ENCODE measurements at regions not wholly inside any gene's neighbourhood (a gene's known extent, or its start where the extent isn't known, plus 50 kb on each side); places are given as distances from the start of the nearest gene placed in this dataset.

DNA sequence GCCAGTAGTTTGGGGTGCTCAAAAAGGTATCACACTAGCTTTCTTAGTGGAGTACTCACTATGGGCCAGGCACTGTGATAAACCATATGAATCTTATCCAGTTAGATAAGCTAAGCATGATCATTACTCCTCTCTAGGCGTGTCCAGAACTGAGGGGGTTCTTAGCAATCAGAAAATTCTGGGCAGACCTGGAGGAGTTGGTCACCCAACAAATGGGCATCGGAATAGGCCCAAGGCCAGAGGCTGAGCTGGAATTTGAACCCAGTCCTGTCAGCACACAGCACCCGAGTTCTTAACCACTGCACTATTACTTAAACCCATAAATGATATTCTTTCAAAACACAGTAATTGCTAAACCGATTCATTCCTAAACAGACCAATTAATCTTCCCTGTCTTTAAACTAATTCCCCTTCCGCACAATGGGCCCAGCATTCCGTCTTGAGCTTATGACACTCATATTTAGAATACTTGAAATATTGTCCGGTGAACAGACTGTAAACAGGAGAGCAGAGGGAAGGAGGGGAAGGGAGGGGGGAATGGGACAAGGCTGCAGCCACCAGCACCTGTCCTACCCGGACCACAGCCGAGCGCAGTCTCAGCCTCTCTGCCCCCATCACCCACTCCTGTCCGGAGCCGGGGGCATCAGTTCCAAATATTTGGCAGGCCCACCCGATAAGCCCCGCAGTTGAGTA lies 113.0 kb upstream of the GADD45A start:
- TF ChIP-seq, protein P1, sequence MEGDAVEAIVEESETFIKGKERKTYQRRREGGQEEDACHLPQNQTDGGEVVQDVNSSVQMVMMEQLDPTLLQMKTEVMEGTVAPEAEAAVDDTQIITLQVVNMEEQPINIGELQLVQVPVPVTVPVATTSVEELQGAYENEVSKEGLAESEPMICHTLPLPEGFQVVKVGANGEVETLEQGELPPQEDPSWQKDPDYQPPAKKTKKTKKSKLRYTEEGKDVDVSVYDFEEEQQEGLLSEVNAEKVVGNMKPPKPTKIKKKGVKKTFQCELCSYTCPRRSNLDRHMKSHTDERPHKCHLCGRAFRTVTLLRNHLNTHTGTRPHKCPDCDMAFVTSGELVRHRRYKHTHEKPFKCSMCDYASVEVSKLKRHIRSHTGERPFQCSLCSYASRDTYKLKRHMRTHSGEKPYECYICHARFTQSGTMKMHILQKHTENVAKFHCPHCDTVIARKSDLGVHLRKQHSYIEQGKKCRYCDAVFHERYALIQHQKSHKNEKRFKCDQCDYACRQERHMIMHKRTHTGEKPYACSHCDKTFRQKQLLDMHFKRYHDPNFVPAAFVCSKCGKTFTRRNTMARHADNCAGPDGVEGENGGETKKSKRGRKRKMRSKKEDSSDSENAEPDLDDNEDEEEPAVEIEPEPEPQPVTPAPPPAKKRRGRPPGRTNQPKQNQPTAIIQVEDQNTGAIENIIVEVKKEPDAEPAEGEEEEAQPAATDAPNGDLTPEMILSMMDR (IDR thresholded peaks at IDR 0.05), result no peak
- H3K36me3 ChIP-seq, result no peaks in the 10 kb centered on the region
- H3K9me3 ChIP-seq, result no peaks in the 10 kb centered on the region
- peaks cover 14% of the 10 kb centered on the region for H3K4me1 ChIP-seq
- DNase-seq (no peak), ATAC-seq (peak; percentile 22 to 53)
- H3K27ac ChIP-seq, result no peak overlapping the region
- no peak overlapping the region for H3K4me3 ChIP-seq
- intact Hi-C loops (cut with DNase I), result no loop called here
- no peaks in the 10 kb centered on the region for H3K27me3 ChIP-seq (ENCODE audit: low read depth)

DNA sequence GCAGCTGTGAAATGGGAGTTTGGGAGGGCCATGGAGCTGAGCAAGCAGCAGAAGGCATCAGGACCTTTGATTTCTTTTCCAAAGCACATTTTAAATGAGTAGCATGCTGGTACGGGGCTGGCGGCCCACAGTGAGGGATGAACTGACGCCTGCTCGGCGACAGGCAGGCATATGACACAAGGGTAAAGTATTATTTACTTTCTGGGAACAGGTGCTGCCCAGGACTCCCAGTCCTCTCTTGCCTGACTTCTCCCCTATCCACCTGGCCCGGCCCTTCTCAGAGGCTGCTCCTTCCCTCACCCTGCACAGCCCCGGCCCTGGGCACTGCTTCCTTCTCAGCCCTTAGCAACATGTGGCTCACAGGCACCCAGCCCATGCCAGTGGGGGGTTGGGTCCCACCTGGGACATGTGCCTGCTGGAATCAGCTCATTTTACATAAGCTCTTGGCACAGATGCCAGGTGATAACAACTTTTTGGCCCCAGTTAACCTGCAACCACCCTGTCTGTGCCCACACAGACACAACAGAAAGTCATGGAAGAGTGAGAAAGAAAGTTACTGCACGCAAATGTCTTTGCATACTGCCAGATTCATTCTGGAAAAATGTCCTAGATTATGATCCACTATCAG lies 112.3 kb upstream of the GADD45A start:
- H3K4me3 ChIP-seq, result no peak overlapping the region
- no peaks in the 10 kb centered on the region for H3K36me3 ChIP-seq
- peak; percentile 84 to 86 for ATAC-seq
- peaks cover 14% of the 10 kb centered on the region for H3K4me1 ChIP-seq
- peak overlapping the region; percentile 4 for H3K27ac ChIP-seq
- no peaks in the 10 kb centered on the region for H3K27me3 ChIP-seq (ENCODE audit: low read depth)
- TF ChIP-seq, protein P1 (IDR thresholded peaks at IDR 0.05), result no peak
- peak; percentile 67 for DNase-seq
- no peaks in the 10 kb centered on the region for H3K9me3 ChIP-seq
- intact Hi-C loops (cut with DNase I), result no loop called here

DNA sequence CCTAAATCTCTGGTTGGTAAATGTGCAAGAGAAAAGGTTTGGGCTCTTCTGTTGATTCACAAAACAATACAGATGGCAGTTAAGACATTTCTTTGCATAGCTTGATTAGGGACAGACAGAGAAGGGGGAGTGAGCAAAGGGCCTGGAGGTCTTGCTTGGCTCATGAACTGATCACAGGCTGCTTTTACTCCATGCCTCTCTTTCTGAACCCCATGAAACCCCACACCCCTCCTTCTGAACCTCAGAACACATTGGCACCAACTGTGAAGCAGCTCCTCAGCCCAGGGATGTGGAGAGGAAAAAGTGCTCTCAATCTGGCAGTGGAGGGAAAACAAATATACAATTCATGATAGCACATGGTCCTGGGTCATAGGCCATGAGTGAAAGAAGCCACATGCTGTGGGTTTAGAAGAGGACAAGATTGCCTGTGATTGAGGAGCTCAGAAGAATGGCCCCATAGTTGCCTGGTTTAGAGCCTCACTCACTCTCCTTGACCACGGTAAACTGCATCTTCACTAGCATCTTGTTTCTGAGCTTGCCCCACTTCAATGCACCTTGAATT lies 111.6 kb upstream of the GADD45A start:
- intact Hi-C loops (cut with DNase I), result no loop called here
- no peak for DNase-seq

DNA sequence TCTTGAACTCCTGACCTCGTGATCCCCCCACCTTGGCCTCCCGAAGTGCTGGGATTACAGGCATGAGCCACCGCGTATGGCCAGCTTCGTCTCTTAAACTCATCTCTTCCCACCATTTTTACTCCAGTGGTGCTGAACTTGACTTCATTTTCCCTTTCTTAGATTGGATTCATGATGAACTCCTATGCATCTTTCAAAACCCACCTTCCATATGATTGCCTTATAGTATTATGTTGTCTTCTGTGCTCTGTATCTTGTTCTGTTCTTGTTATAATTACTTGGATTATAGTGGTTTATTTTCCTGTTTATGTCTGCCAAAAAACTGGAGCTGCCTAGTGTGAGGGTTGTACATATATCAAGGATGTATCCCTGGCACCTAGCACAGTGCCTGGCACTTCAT lies 110.8 kb upstream of the GADD45A start:
- Histone ChIP-seq H3K4me3 (no peak overlapping the region), H3K36me3 (no peaks in the 10 kb centered on the region), H3K27ac (no peak overlapping the region), H3K4me1 (peaks cover 14% of the 10 kb centered on the region), H3K27me3 (ENCODE audit: low read depth) (no peaks in the 10 kb centered on the region), H3K9me3 (no peaks in the 10 kb centered on the region)
- intact Hi-C loops (cut with DNase I), result no loop called here
- TF ChIP-seq, protein P1 (IDR thresholded peaks at IDR 0.05), result no peak
- ATAC-seq (no peak), DNase-seq (no peak)

More for the DNA sequence above, 111.6 kb upstream of the GADD45A start:
- ATAC-seq, result peak in 1 of 2 donors; percentile 6
- no peaks in the 10 kb centered on the region for H3K36me3 ChIP-seq
- H3K4me3 ChIP-seq, result no peak overlapping the region
- H3K27ac ChIP-seq, result no peak overlapping the region
- H3K4me1 ChIP-seq, result peaks cover 14% of the 10 kb centered on the region
- no peaks in the 10 kb centered on the region for H3K27me3 ChIP-seq (ENCODE audit: low read depth)
- TF ChIP-seq, protein P1 (IDR thresholded peaks at IDR 0.05), result no peak
- H3K9me3 ChIP-seq, result no peaks in the 10 kb centered on the region

DNA sequence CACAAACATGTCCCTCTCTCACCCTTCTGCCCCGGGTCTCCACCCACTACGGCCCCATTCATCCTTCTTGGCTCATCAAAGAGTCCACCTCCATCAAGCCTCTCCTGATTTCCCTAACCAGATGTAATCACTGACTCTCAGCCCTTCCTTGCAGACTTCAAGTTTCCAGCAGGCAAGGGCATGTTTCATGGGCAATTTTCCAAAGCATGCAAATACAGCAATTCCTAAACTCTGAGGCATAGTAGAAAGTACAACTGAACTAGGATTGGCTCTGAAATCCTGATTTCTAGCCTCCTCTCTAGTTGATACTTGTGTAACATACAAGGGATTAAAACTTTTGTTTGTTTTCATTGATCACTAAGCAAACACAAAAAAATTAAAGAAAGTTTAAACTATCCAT lies 109.1 kb upstream of the GADD45A start:
- H3K9me3 ChIP-seq, result no peaks in the 10 kb centered on the region
- no peaks in the 10 kb centered on the region for H3K36me3 ChIP-seq
- intact Hi-C loops (cut with DNase I), result no loop called here
- TF ChIP-seq, protein P1 (IDR thresholded peaks at IDR 0.05), result no peak
- ATAC-seq (no peak), DNase-seq (no peak)
- no peaks in the 10 kb centered on the region for H3K27me3 ChIP-seq (ENCODE audit: low read depth)
- no peak overlapping the region for H3K4me3 ChIP-seq
- peaks cover 14% of the 10 kb centered on the region for H3K4me1 ChIP-seq
- no peak overlapping the region for H3K27ac ChIP-seq

Measured in lower lobe of right lung (tissue), 2 donors.